Activated B cell treated with CpG ODN at 0.5 μM for 24 hours (primary cell): ENCODE measurements at regions not wholly inside any gene's neighbourhood (a gene's known extent, or its start where the extent isn't known, plus 50 kb on each side); places are given as distances from the start of the nearest gene placed in this dataset.

ENCODE experiments used
- ATAC-seq: fragments of 200-7000 bp; cut with Tn5 transposase; one replicate; pipeline ENCODE4 v1.10.0; 2021; ENCODE audit warnings: low read depth, mild to moderate bottlenecking, moderate library complexity
- CTCF ChIA-PET: fragments of 350-600 bp; sonication (Branson Sonifier 250); formaldehyde crosslinking; loops from one replicate; lab custom pipeline; 2021; ENCODE audit warnings: antibody characterized with exemption; lab: Charles Lee
- POLR2A ChIA-PET: fragments of 350-600 bp; sonication (Branson Sonifier 250); formaldehyde crosslinking; loops from one replicate; lab custom pipeline; 2021; ENCODE audit warnings: antibody characterized with exemption; lab: Charles Lee
- DNase-seq: peaks from one replicate; pipeline ENCODE4 v3.0.0; 2022
- H3K27ac Mint-ChIP-seq: one replicate; pipeline ENCODE4 v1.8.0; 2020; ENCODE audit warnings: mixed read lengths
- H3K27me3 Mint-ChIP-seq: one replicate; pipeline ENCODE4 v1.8.0; 2021; ENCODE audit warnings: mixed read lengths
- H3K36me3 Mint-ChIP-seq: one replicate; pipeline ENCODE4 v1.8.0; 2021; ENCODE audit warnings: low read depth, mixed read lengths
- H3K4me1 Mint-ChIP-seq: one replicate; pipeline ENCODE4 v1.8.0; 2021; ENCODE audit warnings: mixed read lengths
- H3K4me3 Mint-ChIP-seq: one replicate; pipeline ENCODE4 v1.8.0; 2020; ENCODE audit warnings: mild to moderate bottlenecking, mixed read lengths
- H3K9me3 Mint-ChIP-seq: one replicate; pipeline ENCODE4 v1.8.0; 2020; ENCODE audit warnings: mixed read lengths
- intact Hi-C: fragments of 100-400 bp; cut with micrococcal nuclease; formaldehyde crosslinking; loops from one replicate; pipeline ENCODE4 v1.15.1; 2024
- TF ChIP-seq, protein P1 (sequence below): fragments of 200-600 bp; IDR thresholded peaks from one replicate; pipeline ENCODE4 v1.8.0; 2022; ENCODE audit warnings: antibody characterized with exemption, mild to moderate bottlenecking

DNA sequence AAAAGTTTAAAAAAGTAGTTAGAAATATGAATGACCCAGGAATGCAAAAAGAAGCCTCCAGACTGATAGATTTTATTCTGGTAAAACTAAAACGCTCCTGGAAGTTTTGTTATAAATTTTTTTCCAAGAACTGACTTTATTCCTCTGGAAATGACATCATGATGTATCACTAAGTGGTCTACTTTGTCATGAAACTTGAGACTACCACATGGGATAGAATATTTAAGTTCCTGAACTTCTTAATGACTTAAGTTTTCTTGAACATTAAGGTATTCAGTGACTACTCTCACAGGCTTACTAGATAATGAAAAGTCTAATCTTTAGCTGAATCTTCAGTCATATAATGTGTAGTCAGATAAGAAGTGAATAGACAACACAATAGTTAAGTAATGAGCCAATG, 842.2 kb downstream of the USP25 start:
- no peak for ATAC-seq
- CTCF ChIA-PET: no interaction called here

DNA sequence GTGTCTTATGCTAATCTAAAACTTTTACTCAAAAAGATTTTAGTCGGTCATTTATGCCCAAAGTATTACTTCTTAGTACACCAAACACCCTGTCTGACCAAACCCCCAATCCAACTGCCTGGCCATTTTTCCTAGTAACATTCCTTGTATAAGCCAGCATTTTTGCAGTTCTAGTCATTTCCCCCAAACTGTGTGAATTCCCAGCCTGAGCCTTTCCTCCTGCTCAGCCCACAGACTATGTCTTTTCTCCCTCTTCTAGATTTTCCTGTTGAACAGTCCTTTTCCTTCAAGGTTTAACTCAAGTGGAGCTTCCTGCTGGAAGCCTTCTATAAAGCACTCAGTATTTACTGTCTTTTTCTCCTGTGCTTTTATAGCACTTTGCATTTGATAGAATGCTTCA, 843.8 kb downstream of the USP25 start:
- DNase-seq (no peak), ATAC-seq (no peak)
- no peaks in the 10 kb centered on the region for H3K36me3 Mint-ChIP-seq
- no peaks in the 10 kb centered on the region for H3K27me3 Mint-ChIP-seq
- no peak overlapping the region for H3K4me3 Mint-ChIP-seq
- ChIA-PET POLR2A (no interaction called here), CTCF (no interaction called here)
- TF ChIP-seq, protein P1, sequence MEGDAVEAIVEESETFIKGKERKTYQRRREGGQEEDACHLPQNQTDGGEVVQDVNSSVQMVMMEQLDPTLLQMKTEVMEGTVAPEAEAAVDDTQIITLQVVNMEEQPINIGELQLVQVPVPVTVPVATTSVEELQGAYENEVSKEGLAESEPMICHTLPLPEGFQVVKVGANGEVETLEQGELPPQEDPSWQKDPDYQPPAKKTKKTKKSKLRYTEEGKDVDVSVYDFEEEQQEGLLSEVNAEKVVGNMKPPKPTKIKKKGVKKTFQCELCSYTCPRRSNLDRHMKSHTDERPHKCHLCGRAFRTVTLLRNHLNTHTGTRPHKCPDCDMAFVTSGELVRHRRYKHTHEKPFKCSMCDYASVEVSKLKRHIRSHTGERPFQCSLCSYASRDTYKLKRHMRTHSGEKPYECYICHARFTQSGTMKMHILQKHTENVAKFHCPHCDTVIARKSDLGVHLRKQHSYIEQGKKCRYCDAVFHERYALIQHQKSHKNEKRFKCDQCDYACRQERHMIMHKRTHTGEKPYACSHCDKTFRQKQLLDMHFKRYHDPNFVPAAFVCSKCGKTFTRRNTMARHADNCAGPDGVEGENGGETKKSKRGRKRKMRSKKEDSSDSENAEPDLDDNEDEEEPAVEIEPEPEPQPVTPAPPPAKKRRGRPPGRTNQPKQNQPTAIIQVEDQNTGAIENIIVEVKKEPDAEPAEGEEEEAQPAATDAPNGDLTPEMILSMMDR: no peak
- H3K27ac Mint-ChIP-seq: no peak overlapping the region
- peaks cover 6% of the 10 kb centered on the region for H3K9me3 Mint-ChIP-seq
- H3K4me1 Mint-ChIP-seq: no peaks in the 10 kb centered on the region
- intact Hi-C loops: no loop called here

More for the DNA sequence above, 842.2 kb downstream of the USP25 start:
- TF ChIP-seq, protein P1: no peak
- no peaks in the 10 kb centered on the region for H3K27me3 Mint-ChIP-seq
- H3K9me3 Mint-ChIP-seq: peaks cover 6% of the 10 kb centered on the region
- H3K36me3 Mint-ChIP-seq: no peaks in the 10 kb centered on the region
- POLR2A ChIA-PET: no interaction called here
- H3K4me1 Mint-ChIP-seq: no peaks in the 10 kb centered on the region
- H3K4me3 Mint-ChIP-seq: no peak overlapping the region
- DNase-seq: no peak
- H3K27ac Mint-ChIP-seq: no peak overlapping the region
- intact Hi-C loops: no loop called here

DNA sequence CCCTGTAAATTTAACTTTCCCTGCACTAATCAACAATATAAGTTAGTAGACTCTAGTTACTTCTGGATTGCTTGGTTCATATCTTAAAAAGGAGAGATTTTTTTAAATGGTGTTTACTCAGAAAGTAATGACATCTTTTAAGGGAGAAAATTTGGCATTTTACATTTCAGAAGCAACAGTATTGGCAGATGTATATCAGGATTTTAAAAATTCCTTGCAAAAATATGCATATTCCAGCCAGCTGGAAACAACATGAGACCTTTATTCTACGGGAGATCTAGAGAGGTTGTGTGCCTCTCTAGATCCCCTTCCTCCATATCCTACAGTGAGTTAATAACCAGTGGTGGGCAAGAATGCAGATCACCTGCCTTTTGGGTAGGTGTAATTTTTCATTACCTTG, 848.2 kb downstream of the USP25 start:
- POLR2A ChIA-PET: no interaction called here
- Mint-ChIP-seq H3K36me3 (no peaks in the 10 kb centered on the region), H3K27ac (no peak overlapping the region), H3K4me3 (no peak overlapping the region), H3K27me3 (no peaks in the 10 kb centered on the region), H3K4me1 (no peaks in the 10 kb centered on the region), H3K9me3 (peaks cover 4% of the 10 kb centered on the region)
- no peak for DNase-seq
- no peak for ATAC-seq
- intact Hi-C loops: no loop called here
- TF ChIP-seq, protein P1: no peak
- CTCF ChIA-PET: no interaction called here

DNA sequence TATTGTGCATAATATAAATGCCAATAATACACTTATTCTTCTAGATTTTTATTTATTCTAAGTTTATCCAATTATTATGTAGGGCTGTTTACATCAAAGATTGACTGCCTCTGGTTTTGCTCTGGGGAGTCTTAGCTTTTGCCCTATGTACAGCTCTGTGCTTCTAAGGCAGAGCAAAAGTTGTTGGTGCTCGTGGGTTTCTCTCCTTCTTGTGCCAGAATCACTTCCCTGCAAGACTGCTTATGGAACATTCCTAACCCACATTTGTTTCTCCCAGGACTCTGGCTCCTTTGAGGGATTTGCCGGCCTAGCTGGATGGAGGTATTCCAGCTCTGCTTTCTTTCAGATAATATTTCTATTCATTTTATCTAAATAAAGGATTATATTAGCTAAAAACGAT, 849.1 kb downstream of the USP25 start:
- H3K36me3 Mint-ChIP-seq: no peaks in the 10 kb centered on the region
- ATAC-seq: no peak
- intact Hi-C loops: no loop called here
- H3K4me1 Mint-ChIP-seq: no peaks in the 10 kb centered on the region
- no peak overlapping the region for H3K27ac Mint-ChIP-seq
- POLR2A ChIA-PET: no interaction called here
- H3K27me3 Mint-ChIP-seq: no peaks in the 10 kb centered on the region
- CTCF ChIA-PET: no interaction called here
- H3K4me3 Mint-ChIP-seq: no peak overlapping the region
- no peak for DNase-seq
- peaks cover 4% of the 10 kb centered on the region for H3K9me3 Mint-ChIP-seq
- TF ChIP-seq, protein P1: no peak

DNA sequence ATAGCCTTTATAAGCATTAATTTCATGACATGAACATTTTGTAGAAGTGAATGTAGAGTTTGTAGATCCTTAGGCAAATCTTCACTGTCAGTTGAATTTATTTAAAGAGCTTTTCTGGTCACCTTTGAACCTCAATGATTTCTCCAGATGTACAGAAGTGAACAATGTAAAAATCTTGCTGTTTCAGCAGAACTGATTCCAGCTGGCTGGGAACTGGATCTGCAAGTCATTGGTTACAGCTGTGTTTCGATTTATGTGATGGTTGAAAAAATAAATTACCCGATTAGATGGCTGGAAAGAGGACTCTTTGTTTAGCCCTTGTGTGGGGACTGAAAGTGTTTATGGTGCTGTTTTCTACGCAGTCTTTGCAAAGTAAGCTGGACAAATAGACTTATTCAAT, 849.8 kb downstream of the USP25 start:
- intact Hi-C loops: no loop called here

More for the DNA sequence above, 849.8 kb downstream of the USP25 start:
- Mint-ChIP-seq H3K36me3 (no peaks in the 10 kb centered on the region), H3K4me3 (no peak overlapping the region), H3K27ac (no peak overlapping the region), H3K4me1 (no peaks in the 10 kb centered on the region), H3K27me3 (no peaks in the 10 kb centered on the region), H3K9me3 (peaks cover 4% of the 10 kb centered on the region)
- TF ChIP-seq, protein P1: no peak
- ATAC-seq (no peak), DNase-seq (no peak)
- ChIA-PET POLR2A (no interaction called here), CTCF (no interaction called here)
